HG03469 (cell line): ENCODE measurements at regions not wholly inside any gene's neighbourhood (a gene's known extent, or its start where the extent isn't known, plus 50 kb on each side); places are given as distances from the start of the nearest gene placed in this dataset.
"Not testable (repeated sequence)": the region's sequence is repeated elsewhere in the genome, so short reads cannot be mapped to it uniquely, and the experiment has no call there.

Experiments used
- ATAC-seq: cut with Tn5 transposase; IDR thresholded peaks from one replicate; pipeline ENCODE4 v1.9.1; 2021; ENCODE audit warnings: mild to moderate bottlenecking, moderate library complexity, moderate number of reproducible peaks; ENCODE audit not compliant: unreplicated experiment

- ATAC-seq: no peak
These were observed 154.4 kb downstream of the OXSM start for GRCh38 chr3:25944329-25944728.

- ATAC-seq: no peak
These were observed 155.5 kb downstream of the OXSM start for GRCh38 chr3:25945366-25945765.

- no peak for ATAC-seq
These were observed 155.9 kb downstream of the OXSM start for GRCh38 chr3:25945836-25946235.

GRCh38 chr3:25952133-25952532, 162.2 kb downstream of the OXSM start:
- no peak for ATAC-seq

GRCh38 chr3:25957026-25957425, 167.1 kb downstream of the OXSM start:
- no peak for ATAC-seq

GRCh38 chr3:25960776-25961175, 170.9 kb downstream of the OXSM start:
- ATAC-seq: no peak

- no peak for ATAC-seq
These were observed 172.4 kb downstream of the OXSM start for GRCh38 chr3:25962255-25962654.

GRCh38 chr3:25964141-25964540, 174.3 kb downstream of the OXSM start:
- no peak for ATAC-seq

GRCh38 chr3:25967385-25967784, 177.5 kb downstream of the OXSM start:
- no peak for ATAC-seq

GRCh38 chr3:25971736-25972135, 181.8 kb downstream of the OXSM start:
- no peak for ATAC-seq

GRCh38 chr3:25973122-25973521, 183.2 kb downstream of the OXSM start:
- ATAC-seq: no peak

GRCh38 chr3:25982756-25983155, 192.9 kb downstream of the OXSM start:
- no peak for ATAC-seq

GRCh38 chr3:25985621-25986020, 195.7 kb downstream of the OXSM start:
- no peak for ATAC-seq

- ATAC-seq: no peak
These were observed 202.7 kb downstream of the OXSM start for GRCh38 chr3:25992606-25993005.

GRCh38 chr3:26004172-26004571, 214.3 kb downstream of the OXSM start:
- ATAC-seq: no peak

- ATAC-seq: no peak
These were observed 221.4 kb downstream of the OXSM start for GRCh38 chr3:26011276-26011675.

- ATAC-seq: no peak
These were observed 222.4 kb downstream of the OXSM start for GRCh38 chr3:26012241-26012745.

- no peak for ATAC-seq
These were observed 225.9 kb downstream of the OXSM start for GRCh38 chr3:26015752-26016151.

GRCh38 chr3:26018889-26019288, 229.0 kb downstream of the OXSM start:
- no peak for ATAC-seq

- not testable (repeated sequence) for ATAC-seq
These were observed 234.3 kb downstream of the OXSM start for GRCh38 chr3:26024206-26024605.

GRCh38 chr3:26029321-26029720, 239.4 kb downstream of the OXSM start:
- no peak for ATAC-seq

- ATAC-seq: not testable (repeated sequence)
These were observed 252.2 kb downstream of the OXSM start for GRCh38 chr3:26042126-26042525.

- ATAC-seq: no peak
These were observed 260.1 kb downstream of the OXSM start for GRCh38 chr3:26049951-26050350.

GRCh38 chr3:26050776-26051175, 260.9 kb downstream of the OXSM start:
- no peak for ATAC-seq
